C4-2B (cell line): ENCODE measurements at regions not wholly inside any gene's neighbourhood (a gene's known extent, or its start where the extent isn't known, plus 50 kb on each side); places are given as distances from the start of the nearest gene placed in this dataset.

Experiments used
- ZFX ChIP-seq: fragments of 450-650 bp; IDR thresholded peaks from 2 replicates; pipeline ENCODE4 v1.6.1; 2017
- TF ChIP-seq, protein P1 (sequence below): fragments of 450-650 bp; conservative IDR thresholded peaks from 2 replicates; pipeline ENCODE4 v1.5.1; 2017; ENCODE audit warnings: mild to moderate bottlenecking

GRCh38 chr5:111853748-111854147 is 96.8 kb upstream of the NREP start:
- TF ChIP-seq, protein P1, sequence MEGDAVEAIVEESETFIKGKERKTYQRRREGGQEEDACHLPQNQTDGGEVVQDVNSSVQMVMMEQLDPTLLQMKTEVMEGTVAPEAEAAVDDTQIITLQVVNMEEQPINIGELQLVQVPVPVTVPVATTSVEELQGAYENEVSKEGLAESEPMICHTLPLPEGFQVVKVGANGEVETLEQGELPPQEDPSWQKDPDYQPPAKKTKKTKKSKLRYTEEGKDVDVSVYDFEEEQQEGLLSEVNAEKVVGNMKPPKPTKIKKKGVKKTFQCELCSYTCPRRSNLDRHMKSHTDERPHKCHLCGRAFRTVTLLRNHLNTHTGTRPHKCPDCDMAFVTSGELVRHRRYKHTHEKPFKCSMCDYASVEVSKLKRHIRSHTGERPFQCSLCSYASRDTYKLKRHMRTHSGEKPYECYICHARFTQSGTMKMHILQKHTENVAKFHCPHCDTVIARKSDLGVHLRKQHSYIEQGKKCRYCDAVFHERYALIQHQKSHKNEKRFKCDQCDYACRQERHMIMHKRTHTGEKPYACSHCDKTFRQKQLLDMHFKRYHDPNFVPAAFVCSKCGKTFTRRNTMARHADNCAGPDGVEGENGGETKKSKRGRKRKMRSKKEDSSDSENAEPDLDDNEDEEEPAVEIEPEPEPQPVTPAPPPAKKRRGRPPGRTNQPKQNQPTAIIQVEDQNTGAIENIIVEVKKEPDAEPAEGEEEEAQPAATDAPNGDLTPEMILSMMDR, result no peak
- TF ChIP-seq ZFX, result no peak
